ENCODE measurements at regions not wholly inside any gene's neighbourhood (a gene's known extent, or its start where the extent isn't known, plus 50 kb on each side); places are given as distances from the start of the nearest gene placed in this dataset.
"Not testable (repeated sequence)": the region's sequence is repeated elsewhere in the genome, so short reads cannot be mapped to it uniquely, and the experiment has no call there.

GRCh38 chr1:206351276-206352052, 118.8 kb upstream of the IKBKE start:
- not testable (repeated sequence) for TF ChIP-seq CTCF (IDR thresholded peaks at IDR 0.05; ENCODE audit: borderline replicate concordance, extremely low read depth, low read length, poor library complexity, severe bottlenecking); EZH2 (IDR thresholded peaks at IDR 0.05; ENCODE audit: borderline replicate concordance, low read depth, low read length, severe bottlenecking)
